ENCODE measurements at regions not wholly inside any gene's neighbourhood (a gene's known extent, or its start where the extent isn't known, plus 50 kb on each side); places are given as distances from the start of the nearest gene placed in this dataset.

- TF ChIP-seq CTCF (IDR thresholded peaks at IDR 0.05) (no peak), EP300 (IDR thresholded peaks at IDR 0.05) (no peak), POLR2A (IDR thresholded peaks at IDR 0.05) (no peak)
Observed at GRCh38 chr5:35538198-35538931, 79.3 kb upstream of the SPEF2 start.

Data from tibial nerve (tissue), 4 donors.